ENCODE measurements at regions not wholly inside any gene's neighbourhood (a gene's known extent, or its start where the extent isn't known, plus 50 kb on each side); places are given as distances from the start of the nearest gene placed in this dataset.

DNA sequence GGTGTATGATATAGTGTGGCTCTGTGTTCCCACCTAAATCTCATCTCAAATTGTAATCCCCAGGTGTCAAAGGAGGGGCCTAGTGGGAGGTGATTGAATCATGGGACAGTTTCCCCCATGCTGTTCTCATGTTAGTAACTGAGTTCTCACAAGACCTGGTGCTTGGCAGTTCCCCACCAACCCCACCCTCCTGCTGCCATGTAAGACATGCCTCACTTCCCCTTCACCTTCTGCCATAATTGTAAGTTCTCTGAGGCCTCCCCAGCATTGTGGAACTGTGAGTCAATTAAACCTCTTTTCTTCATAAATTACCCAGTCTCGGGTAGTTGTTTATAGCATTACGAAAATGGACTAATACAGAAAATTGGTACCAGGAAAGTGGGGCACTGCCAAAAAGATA, 1705.3 kb downstream of the NCAM2 start:
- TF ChIP-seq, protein P1, sequence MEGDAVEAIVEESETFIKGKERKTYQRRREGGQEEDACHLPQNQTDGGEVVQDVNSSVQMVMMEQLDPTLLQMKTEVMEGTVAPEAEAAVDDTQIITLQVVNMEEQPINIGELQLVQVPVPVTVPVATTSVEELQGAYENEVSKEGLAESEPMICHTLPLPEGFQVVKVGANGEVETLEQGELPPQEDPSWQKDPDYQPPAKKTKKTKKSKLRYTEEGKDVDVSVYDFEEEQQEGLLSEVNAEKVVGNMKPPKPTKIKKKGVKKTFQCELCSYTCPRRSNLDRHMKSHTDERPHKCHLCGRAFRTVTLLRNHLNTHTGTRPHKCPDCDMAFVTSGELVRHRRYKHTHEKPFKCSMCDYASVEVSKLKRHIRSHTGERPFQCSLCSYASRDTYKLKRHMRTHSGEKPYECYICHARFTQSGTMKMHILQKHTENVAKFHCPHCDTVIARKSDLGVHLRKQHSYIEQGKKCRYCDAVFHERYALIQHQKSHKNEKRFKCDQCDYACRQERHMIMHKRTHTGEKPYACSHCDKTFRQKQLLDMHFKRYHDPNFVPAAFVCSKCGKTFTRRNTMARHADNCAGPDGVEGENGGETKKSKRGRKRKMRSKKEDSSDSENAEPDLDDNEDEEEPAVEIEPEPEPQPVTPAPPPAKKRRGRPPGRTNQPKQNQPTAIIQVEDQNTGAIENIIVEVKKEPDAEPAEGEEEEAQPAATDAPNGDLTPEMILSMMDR (conservative IDR thresholded peaks at IDR 0.05; ENCODE audit: low read length), result no peak
- no peak for DNase-seq (ENCODE audit: low read depth)
- no peak overlapping the region for H3K4me3 ChIP-seq (ENCODE audit: low read length)

DNA sequence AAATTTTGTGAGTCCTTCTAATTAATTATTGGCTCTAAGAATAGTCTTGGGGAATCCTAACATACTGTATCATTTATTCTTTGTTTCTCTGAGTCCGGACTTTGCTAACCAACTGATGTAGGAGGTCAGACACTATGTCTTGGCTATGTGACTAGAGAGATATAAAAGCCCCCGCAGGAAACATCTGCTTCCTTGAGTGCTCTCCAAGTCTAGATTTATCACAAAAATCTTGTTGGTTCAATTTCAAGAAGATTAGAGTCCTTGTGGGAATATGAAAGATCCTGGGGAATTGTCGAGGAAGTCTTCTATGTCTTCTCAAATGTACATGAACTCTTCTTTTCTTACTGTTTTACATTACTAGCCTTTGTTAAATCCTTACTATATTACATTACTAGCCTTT, 1712.5 kb downstream of the NCAM2 start:
- DNase-seq (ENCODE audit: low read depth), result no peak
- no peak overlapping the region for H3K4me3 ChIP-seq (ENCODE audit: low read length)
- TF ChIP-seq, protein P1 (conservative IDR thresholded peaks at IDR 0.05; ENCODE audit: low read length), result no peak

DNA sequence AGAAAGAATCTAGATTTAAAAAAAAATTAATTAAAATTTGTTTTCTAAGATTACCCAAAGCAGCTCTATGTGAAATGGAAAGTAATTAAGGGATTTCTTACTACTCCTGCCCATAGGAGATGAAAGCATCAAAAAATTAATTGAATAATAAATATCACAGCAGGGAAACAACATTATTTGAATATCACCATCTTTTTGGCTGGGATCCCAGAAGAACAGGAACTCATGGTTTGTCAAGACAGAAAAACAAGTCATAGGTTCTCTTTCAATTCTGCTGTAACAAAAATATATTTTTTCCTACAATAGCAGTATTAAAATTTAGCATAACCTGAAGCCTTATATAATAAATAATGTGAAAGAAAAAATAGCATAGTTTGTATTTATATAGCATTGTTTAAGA, 1713.4 kb downstream of the NCAM2 start:
- H3K4me3 ChIP-seq (ENCODE audit: low read length), result no peak overlapping the region
- no peak for DNase-seq (ENCODE audit: low read depth)
- TF ChIP-seq, protein P1 (conservative IDR thresholded peaks at IDR 0.05; ENCODE audit: low read length), result no peak

DNA sequence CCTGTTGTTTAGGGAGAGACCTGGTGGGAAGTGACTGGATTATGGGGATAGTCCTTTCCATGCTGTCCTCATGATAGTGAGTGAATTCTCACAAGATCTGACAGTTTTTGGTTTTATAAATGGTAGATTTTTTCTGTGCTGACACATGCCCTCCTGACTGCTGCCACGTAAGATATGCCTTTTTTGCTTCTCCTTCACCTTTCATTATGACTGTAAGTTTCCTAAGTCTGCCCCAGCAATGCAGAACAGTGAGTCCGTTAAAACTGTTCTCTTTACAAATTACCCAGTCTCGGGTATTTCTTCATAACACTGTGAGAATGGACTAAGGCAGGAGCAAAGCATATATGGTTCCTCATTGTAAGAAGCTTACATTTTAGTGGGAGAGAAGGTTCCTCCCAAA, 1727.2 kb downstream of the NCAM2 start:
- TF ChIP-seq, protein P1 (conservative IDR thresholded peaks at IDR 0.05; ENCODE audit: low read length), result no peak
- no peak for DNase-seq (ENCODE audit: low read depth)

GRCh38 chr21:22728091-22728490, 1729.9 kb downstream of the NCAM2 start:
- H3K4me3 ChIP-seq (ENCODE audit: low read length), result no peak overlapping the region
- no peak for DNase-seq (ENCODE audit: low read depth)
- TF ChIP-seq, protein P1 (conservative IDR thresholded peaks at IDR 0.05; ENCODE audit: low read length), result no peak

More for the DNA sequence above, 1727.2 kb downstream of the NCAM2 start:
- no peak overlapping the region for H3K4me3 ChIP-seq (ENCODE audit: low read length)

- H3K4me3 ChIP-seq (ENCODE audit: low read length), result no peak overlapping the region
- DNase-seq (ENCODE audit: low read depth), result no peak
- TF ChIP-seq, protein P1 (conservative IDR thresholded peaks at IDR 0.05; ENCODE audit: low read length), result no peak
These were observed 1744.9 kb downstream of the NCAM2 start for GRCh38 chr21:22743085-22743484.

- no peak overlapping the region for H3K4me3 ChIP-seq (ENCODE audit: low read length)
- TF ChIP-seq, protein P1 (conservative IDR thresholded peaks at IDR 0.05; ENCODE audit: low read length), result no peak
- DNase-seq (ENCODE audit: low read depth), result no peak
These were observed 1756.5 kb downstream of the NCAM2 start for GRCh38 chr21:22754746-22755145.

Data from AG10803 (cell line).